KMS-11 (cell line): ENCODE measurements at regions not wholly inside any gene's neighbourhood (a gene's known extent, or its start where the extent isn't known, plus 50 kb on each side); places are given as distances from the start of the nearest gene placed in this dataset.

Experiments used
- H2AFZ ChIP-seq: fragments of 200-600 bp; sonication (generic); 2 replicates; pipeline ENCODE4 v1.6.1; 2016; ENCODE audit warnings: antibody characterized with exemption, mixed run types, low read depth
- H3K27ac ChIP-seq: fragments of 200-600 bp; sonication (generic); 2 replicates; pipeline ENCODE4 v1.6.1; 2016; ENCODE audit warnings: mild to moderate bottlenecking, mixed run types
- H3K27me3 ChIP-seq: fragments of 200-600 bp; sonication (generic); 2 replicates; pipeline ENCODE4 v1.6.1; 2017; ENCODE audit warnings: mild to moderate bottlenecking, low read depth, mixed run types, moderate library complexity; ENCODE audit not compliant: insufficient read depth
- H3K36me3 ChIP-seq: fragments of 200-600 bp; sonication (generic); 2 replicates; pipeline ENCODE4 v1.6.1; 2017; ENCODE audit warnings: mild to moderate bottlenecking, mixed run types; ENCODE audit not compliant: insufficient read depth
- H3K4me1 ChIP-seq: fragments of 200-600 bp; sonication (generic); 2 replicates; pipeline ENCODE4 v1.6.1; 2016; ENCODE audit warnings: mild to moderate bottlenecking, low read depth, mixed run types; ENCODE audit not compliant: poor library complexity, severe bottlenecking
- H3K4me2 ChIP-seq: fragments of 200-600 bp; sonication (generic); 2 replicates; pipeline ENCODE4 v1.7.0; 2016; ENCODE audit warnings: mild to moderate bottlenecking, mixed run types
- H3K4me3 ChIP-seq: fragments of 200-600 bp; sonication (generic); IDR thresholded peaks from 2 replicates; pipeline ENCODE4 v1.6.1; 2017; ENCODE audit warnings: low read depth, low read length, mixed read lengths; ENCODE audit not compliant: insufficient read depth
- H3K79me2 ChIP-seq: fragments of 200-600 bp; sonication (generic); 2 replicates; pipeline ENCODE4 v1.6.1; 2016; ENCODE audit warnings: low read depth, mixed run types; ENCODE audit not compliant: insufficient read depth
- H3K9ac ChIP-seq: fragments of 200-600 bp; sonication (generic); 2 replicates; pipeline ENCODE4 v1.6.1; 2016; ENCODE audit warnings: mild to moderate bottlenecking, mixed run types
- H4K20me1 ChIP-seq: fragments of 200-600 bp; sonication (generic); 2 replicates; pipeline ENCODE4 v1.6.1; 2016; ENCODE audit warnings: mild to moderate bottlenecking, mixed run types; ENCODE audit not compliant: insufficient read depth
- TF ChIP-seq, protein P1 (sequence below): fragments of 200-600 bp; sonication (generic); conservative IDR thresholded peaks from 2 replicates; pipeline ENCODE4 v1.6.1; 2017; ENCODE audit warnings: low read depth, mild to moderate bottlenecking, antibody characterized with exemption, low read length, moderate library complexity, mixed read lengths

DNA sequence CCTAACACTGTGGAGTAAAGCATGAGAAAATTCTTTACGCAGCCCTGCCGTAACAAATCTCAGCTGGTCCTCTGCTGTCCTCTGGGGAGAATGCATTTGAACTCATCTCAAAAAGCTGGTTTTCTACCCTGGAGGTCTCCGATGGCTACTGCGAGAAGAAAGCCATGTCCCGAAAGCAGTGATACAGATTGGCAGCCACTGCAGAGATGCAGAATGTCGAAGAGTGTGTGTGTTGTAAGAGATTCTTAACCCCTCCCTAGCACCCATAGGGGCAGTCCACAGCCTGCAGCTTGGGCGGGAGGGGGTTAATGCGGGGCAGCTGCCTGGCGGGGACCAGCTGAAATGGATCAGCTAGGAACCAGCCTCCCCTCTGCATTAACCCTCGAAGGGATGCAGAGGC lies 235.9 kb downstream of the ZNF516 start:
- Histone ChIP-seq H2AFZ (no peak overlapping the region), H3K9ac (no peak overlapping the region), H4K20me1 (no peaks in the 10 kb centered on the region), H3K27me3 (no peaks in the 10 kb centered on the region), H3K36me3 (no peaks in the 10 kb centered on the region), H3K4me1 (no peaks in the 10 kb centered on the region), H3K27ac (no peak overlapping the region), H3K4me3 (no peak overlapping the region), H3K4me2 (no peak overlapping the region), H3K79me2 (no peaks in the 10 kb centered on the region)
- TF ChIP-seq, protein P1, sequence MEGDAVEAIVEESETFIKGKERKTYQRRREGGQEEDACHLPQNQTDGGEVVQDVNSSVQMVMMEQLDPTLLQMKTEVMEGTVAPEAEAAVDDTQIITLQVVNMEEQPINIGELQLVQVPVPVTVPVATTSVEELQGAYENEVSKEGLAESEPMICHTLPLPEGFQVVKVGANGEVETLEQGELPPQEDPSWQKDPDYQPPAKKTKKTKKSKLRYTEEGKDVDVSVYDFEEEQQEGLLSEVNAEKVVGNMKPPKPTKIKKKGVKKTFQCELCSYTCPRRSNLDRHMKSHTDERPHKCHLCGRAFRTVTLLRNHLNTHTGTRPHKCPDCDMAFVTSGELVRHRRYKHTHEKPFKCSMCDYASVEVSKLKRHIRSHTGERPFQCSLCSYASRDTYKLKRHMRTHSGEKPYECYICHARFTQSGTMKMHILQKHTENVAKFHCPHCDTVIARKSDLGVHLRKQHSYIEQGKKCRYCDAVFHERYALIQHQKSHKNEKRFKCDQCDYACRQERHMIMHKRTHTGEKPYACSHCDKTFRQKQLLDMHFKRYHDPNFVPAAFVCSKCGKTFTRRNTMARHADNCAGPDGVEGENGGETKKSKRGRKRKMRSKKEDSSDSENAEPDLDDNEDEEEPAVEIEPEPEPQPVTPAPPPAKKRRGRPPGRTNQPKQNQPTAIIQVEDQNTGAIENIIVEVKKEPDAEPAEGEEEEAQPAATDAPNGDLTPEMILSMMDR, result no peak

DNA sequence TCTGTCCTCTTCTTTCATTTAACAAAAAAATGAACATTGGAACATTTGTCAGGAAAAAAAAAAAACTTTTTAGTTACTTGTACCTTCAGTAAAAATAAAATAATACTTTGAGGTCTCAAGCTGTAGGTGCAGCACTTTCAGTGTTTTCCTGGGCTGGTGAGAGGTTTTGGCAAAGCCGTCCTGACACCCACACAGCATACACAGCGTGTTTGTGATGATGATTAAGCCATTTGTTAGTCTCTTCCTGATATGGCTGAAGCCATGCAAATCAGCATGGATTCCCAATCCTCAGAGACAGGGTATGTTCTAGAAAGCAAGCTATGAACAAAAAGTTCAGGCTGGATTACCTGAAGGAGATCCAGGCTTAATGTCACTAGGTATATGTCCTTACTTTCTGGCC lies 236.8 kb downstream of the ZNF516 start:
- no peak overlapping the region for H3K4me2 ChIP-seq
- H2AFZ ChIP-seq, result no peak overlapping the region
- H3K4me3 ChIP-seq, result no peak overlapping the region
- TF ChIP-seq, protein P1, result no peak
- H3K4me1 ChIP-seq, result no peaks in the 10 kb centered on the region
- H3K9ac ChIP-seq, result no peak overlapping the region
- no peak overlapping the region for H3K27ac ChIP-seq
- no peaks in the 10 kb centered on the region for H4K20me1 ChIP-seq
- H3K36me3 ChIP-seq, result no peaks in the 10 kb centered on the region
- H3K27me3 ChIP-seq, result no peaks in the 10 kb centered on the region
- no peaks in the 10 kb centered on the region for H3K79me2 ChIP-seq

DNA sequence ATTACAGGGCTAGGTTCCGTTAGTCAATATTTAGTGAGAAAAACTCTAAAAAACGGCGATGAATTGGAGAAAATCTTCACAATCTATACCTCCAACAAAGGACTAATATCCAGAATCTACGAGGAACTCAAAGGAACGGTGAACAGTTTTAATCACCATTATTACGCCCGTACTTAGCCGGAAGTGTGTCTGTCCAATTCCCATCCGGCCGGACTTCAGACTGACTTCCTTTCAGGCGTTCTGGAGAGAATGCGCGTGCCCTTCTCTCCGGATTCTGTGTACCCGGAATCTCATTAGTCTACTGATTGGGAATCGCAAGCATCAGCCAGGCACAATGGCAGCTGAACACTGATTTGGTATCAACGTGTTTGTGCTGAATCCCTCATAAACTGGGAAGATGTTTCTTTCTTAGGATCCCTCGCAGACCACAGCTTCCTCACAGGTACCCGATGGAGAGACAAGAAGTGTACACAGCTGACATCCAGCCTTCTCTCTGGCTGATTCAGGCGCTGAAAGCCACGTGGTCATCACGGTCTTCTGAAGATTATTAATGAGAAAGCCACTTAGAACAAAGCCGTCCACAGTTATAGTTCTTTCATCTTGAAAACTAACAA lies 239.9 kb downstream of the ZNF516 start:
- H3K27ac ChIP-seq, result no peak overlapping the region
- H3K79me2 ChIP-seq, result no peaks in the 10 kb centered on the region
- no peaks in the 10 kb centered on the region for H3K36me3 ChIP-seq
- H3K4me1 ChIP-seq, result no peaks in the 10 kb centered on the region
- no peak overlapping the region for H3K4me3 ChIP-seq
- no peak overlapping the region for H3K9ac ChIP-seq
- H3K4me2 ChIP-seq, result no peak overlapping the region
- no peak overlapping the region for H2AFZ ChIP-seq
- H4K20me1 ChIP-seq, result no peaks in the 10 kb centered on the region
- TF ChIP-seq, protein P1, result no peak
- H3K27me3 ChIP-seq, result no peaks in the 10 kb centered on the region

- Histone ChIP-seq H3K27ac (no peak overlapping the region), H2AFZ (no peak overlapping the region), H3K9ac (no peak overlapping the region), H3K79me2 (no peaks in the 10 kb centered on the region), H3K36me3 (no peaks in the 10 kb centered on the region), H3K4me3 (no peak overlapping the region), H3K27me3 (no peaks in the 10 kb centered on the region), H3K4me1 (no peaks in the 10 kb centered on the region), H4K20me1 (no peaks in the 10 kb centered on the region), H3K4me2 (no peak overlapping the region)
- TF ChIP-seq, protein P1, result peak; percentile 62
Observed at GRCh38 chr18:76252880-76253279, 242.2 kb downstream of the ZNF516 start.
